Motor neuron (in vitro differentiated cells): ENCODE measurements at regions not wholly inside any gene's neighbourhood (a gene's known extent, or its start where the extent isn't known, plus 50 kb on each side); places are given as distances from the start of the nearest gene placed in this dataset.
"Not testable (repeated sequence)": the region's sequence is repeated elsewhere in the genome, so short reads cannot be mapped to it uniquely, and the experiment has no call there.

ENCODE experiments used
- ATAC-seq, 8 experiments: fragments of 200-7000 bp; cut with Tn5 transposase; replicated peaks in 6 of 8; 2 replicates each; pipeline ENCODE4 v1.8.0; 2021; ENCODE audit warnings: mild to moderate bottlenecking in 8 of 8, moderate library complexity in 8 of 8
- H3K27ac ChIP-seq, 2 donors: fragments of 250-450 bp; sonication (Bioruptor Pico); 2 replicates each; pipeline ENCODE4 v1.9.0; 2021; ENCODE audit warnings: antibody characterized with exemption in 2 of 2, mild to moderate bottlenecking in 2 of 2, moderate library complexity in 1 of 2
- H3K4me1 ChIP-seq, 2 donors: fragments of 250-450 bp; sonication (Bioruptor Pico); replicated peaks in 1 of 2; 2 replicates each; pipeline ENCODE4 v1.6.1; 2021; ENCODE audit warnings: antibody characterized with exemption in 2 of 2, mild to moderate bottlenecking in 2 of 2, moderate library complexity in 1 of 2
- H3K4me3 ChIP-seq, 5 donors: fragments of 250-450 bp; sonication (Bioruptor Pico); 2 replicates each; pipeline ENCODE4 v1.9.0; 2021; ENCODE audit warnings: antibody characterized with exemption in 5 of 5, mild to moderate bottlenecking in 5 of 5, moderate library complexity in 4 of 5
- WGBS, 10 experiments: fragments of 450-650 bp; shearing (Covaris generic); methylation state at CpG; one replicate each; pipeline ENCODE4 v1.0.0; 2022; 5-methylcytosine and 5-hydroxymethylcytosine counted together
- in situ Hi-C, 9 experiments: fragments of 400-800 bp; cut with MboI; loops; one replicate each; pipeline ENCODE4 v1.15.0; 2021; ENCODE audit warnings: low sequenced_read_pairs in 9 of 9, low pct_unique_long_range_greater_than_20kb in 2 of 9; ENCODE audit not compliant: unreplicated experiment in 9 of 9

GRCh38 chr12:67789266-67789665, 140.7 kb downstream of the DYRK2 start:
- peak in 1 of 8 experiments; percentile 46 for ATAC-seq
- in situ Hi-C loops: no loop called here

DNA sequence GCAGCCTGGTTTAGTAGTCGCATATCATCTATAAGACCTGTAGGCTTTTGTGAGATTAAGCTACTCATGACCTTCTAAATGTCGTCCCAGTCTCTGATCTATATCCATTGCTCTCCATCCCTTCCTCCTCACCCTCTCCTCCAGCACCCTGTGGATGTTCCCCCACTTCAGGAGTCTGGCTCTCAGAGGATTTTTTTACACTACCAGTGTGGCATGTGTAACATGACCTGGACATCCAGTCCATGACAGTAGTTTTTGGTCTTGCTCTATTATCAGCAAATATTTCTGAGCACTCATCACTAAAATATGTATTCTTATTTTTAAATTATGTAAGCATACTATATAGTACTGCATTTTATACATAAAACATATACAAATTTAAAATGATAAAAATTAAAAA, 142.1 kb downstream of the DYRK2 start:
- 56 to 100% (median 85%) methylated on average over 1 to 2 of the region's 2 CpGs; no CpG with 5 or more reads in 2 of the 10 experiments for WGBS, 10 experiments
- Histone ChIP-seq H3K4me1 (no peaks in the 10 kb centered on the region), H3K27ac (no peak overlapping the region), H3K4me3 (no peak overlapping the region)
- ATAC-seq: no peak
- in situ Hi-C loops: no loop called here

More at GRCh38 chr12:67789266-67789665, 140.7 kb downstream of the DYRK2 start:
- Histone ChIP-seq H3K4me1 (no peaks in the 10 kb centered on the region), H3K4me3 (no peak overlapping the region), H3K27ac (no peak overlapping the region)

- 84 to 100% (median 97%) methylated on average over 2 to 3 of the region's 3 CpGs for WGBS, 10 experiments
- not testable (repeated sequence) for ATAC-seq
These were observed 142.8 kb downstream of the DYRK2 start for GRCh38 chr12:67791362-67791761.

GRCh38 chr12:67792185-67792584, 143.6 kb downstream of the DYRK2 start:
- in situ Hi-C loops: no loop called here
- H3K4me3 ChIP-seq: no peak overlapping the region
- no peak overlapping the region for H3K27ac ChIP-seq
- no peaks in the 10 kb centered on the region for H3K4me1 ChIP-seq
- 58 to 100% (median 100%) methylated on average over 1 to 10 of the region's 12 CpGs; no CpG with 5 or more reads in 5 of the 10 experiments for WGBS, 10 experiments
- ATAC-seq: no peak

More at GRCh38 chr12:67791362-67791761, 142.8 kb downstream of the DYRK2 start:
- H3K4me1 ChIP-seq, in situ Hi-C loops, H3K4me3 ChIP-seq, H3K27ac ChIP-seq: not testable (repeated sequence)

DNA sequence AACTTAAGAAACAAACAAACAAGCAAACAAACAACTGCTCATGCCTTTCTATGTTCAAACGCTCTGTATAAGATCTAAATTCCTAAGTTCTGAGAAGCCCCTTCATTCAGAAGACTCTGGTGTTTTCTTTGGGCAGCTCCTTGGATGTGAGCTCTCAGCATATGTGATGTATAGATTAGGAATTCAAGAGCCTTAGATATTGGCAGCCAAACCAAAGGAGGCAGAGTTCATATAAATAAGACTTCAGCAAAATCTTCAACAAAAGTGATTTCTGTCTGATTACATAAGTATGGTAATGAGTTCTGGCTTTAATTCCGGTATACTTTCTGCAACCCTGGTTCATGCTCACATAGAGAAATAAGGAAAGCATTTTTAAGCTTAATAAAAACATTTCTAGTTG, 145.6 kb downstream of the DYRK2 start:
- no peak for ATAC-seq
- Histone ChIP-seq H3K27ac (no peak overlapping the region), H3K4me1 (no peaks in the 10 kb centered on the region), H3K4me3 (no peak overlapping the region)
- in situ Hi-C loops: no loop called here
- 11 to 100% (median 72%) methylated on average over 1 to 2 of the region's 2 CpGs; no CpG with 5 or more reads in 1 of the 10 experiments for WGBS, 10 experiments

GRCh38 chr12:67795236-67795635, 146.7 kb downstream of the DYRK2 start:
- Histone ChIP-seq H3K4me1 (no peaks in the 10 kb centered on the region), H3K4me3 (no peak overlapping the region), H3K27ac (no peak overlapping the region)
- ATAC-seq: no peak
- WGBS, 10 experiments: 44 to 100% (median 73%) methylated on average over 1 to 2 of the region's 2 CpGs
- in situ Hi-C loops: no loop called here

- Histone ChIP-seq H3K4me1 (no peaks in the 10 kb centered on the region), H3K4me3 (no peak overlapping the region), H3K27ac (no peak overlapping the region)
- WGBS, 10 experiments: 0 to 100% (median 92%) methylated on average over 2 to 8 of the region's 8 CpGs; no CpG with 5 or more reads in 1 of the 10 experiments
- in situ Hi-C loops: no loop called here
- ATAC-seq: peak in 3 of 8 experiments; percentile 98 to 99 (median 98)
These were observed 148.7 kb downstream of the DYRK2 start for GRCh38 chr12:67797185-67797741.

DNA sequence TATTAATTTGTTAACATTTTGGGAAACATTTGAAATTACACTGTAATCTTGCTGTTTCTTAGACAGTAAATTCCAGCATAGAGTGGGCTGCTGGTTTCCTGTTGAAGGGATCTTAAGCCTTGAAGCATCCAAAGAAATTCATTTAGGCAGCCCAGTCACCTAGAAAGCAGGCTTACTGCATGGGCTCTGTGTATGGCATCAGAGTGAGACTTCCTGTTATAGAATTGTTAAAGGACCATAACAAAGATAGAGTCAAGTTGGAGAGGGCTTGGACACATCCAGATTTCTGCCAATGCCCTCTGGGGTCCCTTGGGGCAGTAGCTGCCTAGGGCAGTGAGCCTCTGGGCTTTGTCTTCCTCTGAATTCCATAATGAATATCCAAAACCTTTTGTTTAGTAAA, 149.2 kb downstream of the DYRK2 start:
- peak in 3 of 8 experiments; percentile 26 to 60 (median 40) for ATAC-seq
- in situ Hi-C loops: no loop called here
- Histone ChIP-seq H3K4me3 (no peak overlapping the region), H3K27ac (no peak overlapping the region), H3K4me1 (no peaks in the 10 kb centered on the region)

GRCh38 chr12:67798768-67799167, 150.2 kb downstream of the DYRK2 start:
- Histone ChIP-seq H3K27ac (no peak overlapping the region), H3K4me1 (peaks cover 5 to 6% of the 10 kb centered on the region in 2 donors), H3K4me3 (no peak overlapping the region)
- 77 to 100% (median 87%) methylated on average over 1 to 2 of the region's 2 CpGs; no CpG with 5 or more reads in 1 of the 10 experiments for WGBS, 10 experiments
- peak in 1 of 8 experiments; percentile 44 for ATAC-seq
- in situ Hi-C loops: no loop called here

GRCh38 chr12:67802731-67803130, 154.2 kb downstream of the DYRK2 start:
- no peak for ATAC-seq
- peaks cover 7 to 9% of the 10 kb centered on the region in 2 donors for H3K4me1 ChIP-seq
- H3K27ac ChIP-seq: no peak overlapping the region
- in situ Hi-C loops: no loop called here
- H3K4me3 ChIP-seq: no peak overlapping the region
- WGBS, 10 experiments: 13 to 83% (median 67%) methylated on average over 1 to 4 of the region's 5 CpGs; no CpG with 5 or more reads in 2 of the 10 experiments

DNA sequence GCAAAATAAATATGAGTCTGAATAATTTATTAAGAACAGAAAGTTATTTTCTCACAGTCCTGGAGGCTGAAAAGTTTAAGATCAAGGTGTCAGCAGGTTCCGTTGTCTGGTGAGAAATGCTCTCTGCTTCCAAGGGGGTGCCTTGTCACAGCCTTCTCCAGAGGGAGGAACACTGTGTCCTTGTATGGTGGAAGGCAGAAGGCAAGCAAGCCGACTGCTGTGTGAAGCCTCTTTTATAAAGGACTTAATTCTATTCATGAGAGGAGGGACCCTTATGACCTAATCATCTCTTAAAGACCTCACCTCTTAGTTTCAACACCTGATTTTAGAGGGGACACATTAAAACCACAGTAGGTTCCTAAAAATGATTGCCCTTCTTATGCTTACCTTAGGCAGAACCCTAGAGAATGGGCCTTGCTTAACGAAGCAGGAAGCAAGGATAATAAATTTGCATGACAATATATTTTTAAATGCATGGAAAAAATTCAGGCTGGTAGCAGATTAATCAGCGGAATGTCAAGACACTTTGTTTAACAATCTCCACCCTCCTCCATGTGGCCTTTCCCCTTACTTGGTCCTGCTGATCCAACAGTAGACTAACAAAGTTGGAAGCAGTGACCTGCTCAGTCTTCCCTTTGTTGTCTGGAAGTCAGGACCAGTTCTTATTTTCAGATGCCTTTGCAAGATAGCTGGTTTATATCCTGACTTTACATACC, 154.9 kb downstream of the DYRK2 start:
- 0 to 81% (median 25%) methylated on average over 1 to 4 of the region's 4 CpGs; no CpG with 5 or more reads in 3 of the 10 experiments for WGBS, 10 experiments
- in situ Hi-C loops: no loop called here
- Histone ChIP-seq H3K27ac (no peak overlapping the region), H3K4me3 (no peak overlapping the region), H3K4me1 (peaks cover 7 to 9% of the 10 kb centered on the region in 2 donors)
- ATAC-seq: peak in 4 of 8 experiments; percentile 49 to 79 (median 63)

- no peak for ATAC-seq
- Histone ChIP-seq H3K27ac (no peak overlapping the region), H3K4me3 (no peak overlapping the region), H3K4me1 (peaks cover 7 to 9% of the 10 kb centered on the region in 2 donors)
- in situ Hi-C loops: no loop called here
- 0 to 100% (median 76%) methylated on average over 1 of the region's 1 CpG; no CpG with 5 or more reads in 4 of the 10 experiments for WGBS, 10 experiments
These were observed 155.6 kb downstream of the DYRK2 start for GRCh38 chr12:67804168-67804567.

DNA sequence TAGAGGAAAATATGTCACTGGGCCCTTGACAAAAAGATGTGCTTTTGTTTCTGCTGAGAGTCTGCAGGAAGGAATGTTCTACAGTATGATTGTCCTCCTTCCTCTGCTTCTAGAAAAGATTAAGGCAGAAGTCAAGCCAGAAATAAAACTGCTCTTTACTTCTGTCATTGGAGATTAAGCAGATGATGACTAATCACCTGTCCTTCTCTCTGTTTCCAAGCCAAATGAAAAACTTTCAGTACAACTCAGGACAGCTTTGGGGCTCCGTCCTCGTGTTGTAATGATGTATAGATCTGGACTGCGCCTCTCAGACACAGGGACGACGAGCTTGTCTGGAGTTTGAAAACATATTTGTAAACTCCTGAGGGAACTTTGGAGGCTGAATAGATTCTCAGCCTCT, 159.3 kb downstream of the DYRK2 start:
- H3K4me3 ChIP-seq: no peak overlapping the region
- 57 to 100% (median 87%) methylated on average over 3 to 5 of the region's 5 CpGs; no CpG with 5 or more reads in 2 of the 10 experiments for WGBS, 10 experiments
- in situ Hi-C loops: no loop called here
- no peak overlapping the region for H3K27ac ChIP-seq
- H3K4me1 ChIP-seq: peaks cover 7 to 9% of the 10 kb centered on the region in 2 donors
- ATAC-seq: no peak

- H3K27ac ChIP-seq: no peak overlapping the region
- no peaks in the 10 kb centered on the region for H3K4me1 ChIP-seq
- H3K4me3 ChIP-seq: no peak overlapping the region
- in situ Hi-C loops: no loop called here
- ATAC-seq: no peak
These were observed 161.6 kb downstream of the DYRK2 start for GRCh38 chr12:67810166-67810565.
